ENCODE measurements at regions not wholly inside any gene's neighbourhood (a gene's known extent, or its start where the extent isn't known, plus 50 kb on each side); places are given as distances from the start of the nearest gene placed in this dataset.
"Not testable (repeated sequence)": the region's sequence is repeated elsewhere in the genome, so short reads cannot be mapped to it uniquely, and the experiment has no call there.

GRCh38 chr5:104344809-104345208 lies 782.2 kb upstream of the NUDT12 start:
- no peak for DNase-seq (ENCODE audit: extremely low read depth, low read depth)
- TF ChIP-seq CTCF (IDR thresholded peaks at IDR 0.05; ENCODE audit: low read depth, low read length, missing control alignments), result no peak
- H3K4me3 ChIP-seq (replicated peaks; ENCODE audit: low read depth, low read length), result no peak overlapping the region

GRCh38 chr5:104327801-104328200 lies 765.2 kb upstream of the NUDT12 start:
- TF ChIP-seq CTCF (IDR thresholded peaks at IDR 0.05; ENCODE audit: low read depth, low read length, missing control alignments), result no peak

GRCh38 chr5:104326966-104327365 lies 764.4 kb upstream of the NUDT12 start:
- no peak overlapping the region for H3K4me3 ChIP-seq (replicated peaks; ENCODE audit: low read depth, low read length)
- no peak for DNase-seq (ENCODE audit: extremely low read depth, low read depth)
- no peak for TF ChIP-seq CTCF (IDR thresholded peaks at IDR 0.05; ENCODE audit: low read depth, low read length, missing control alignments)

More at GRCh38 chr5:104327801-104328200, 765.2 kb upstream of the NUDT12 start:
- no peak for DNase-seq (ENCODE audit: extremely low read depth, low read depth)
- no peak overlapping the region for H3K4me3 ChIP-seq (replicated peaks; ENCODE audit: low read depth, low read length)

- DNase-seq (ENCODE audit: extremely low read depth, low read depth), result no peak
- no peak overlapping the region for H3K4me3 ChIP-seq (replicated peaks; ENCODE audit: low read depth, low read length)
- no peak for TF ChIP-seq CTCF (IDR thresholded peaks at IDR 0.05; ENCODE audit: low read depth, low read length, missing control alignments)
Measured at GRCh38 chr5:104325356-104325755, 762.8 kb upstream of the NUDT12 start.

GRCh38 chr5:104316676-104317075 lies 754.1 kb upstream of the NUDT12 start:
- DNase-seq (ENCODE audit: extremely low read depth, low read depth), result peak; percentile 10

GRCh38 chr5:104312481-104312880 lies 749.9 kb upstream of the NUDT12 start:
- DNase-seq (ENCODE audit: extremely low read depth, low read depth), result no peak
- TF ChIP-seq CTCF (IDR thresholded peaks at IDR 0.05; ENCODE audit: low read depth, low read length, missing control alignments), result no peak
- H3K4me3 ChIP-seq (replicated peaks; ENCODE audit: low read depth, low read length), result no peak overlapping the region

More at GRCh38 chr5:104316676-104317075, 754.1 kb upstream of the NUDT12 start:
- not testable (repeated sequence) for H3K4me3 ChIP-seq (replicated peaks; ENCODE audit: low read depth, low read length)

GRCh38 chr5:104305602-104306001 lies 743.0 kb upstream of the NUDT12 start:
- TF ChIP-seq CTCF (IDR thresholded peaks at IDR 0.05; ENCODE audit: low read depth, low read length, missing control alignments), result no peak
- no peak overlapping the region for H3K4me3 ChIP-seq (replicated peaks; ENCODE audit: low read depth, low read length)
- DNase-seq (ENCODE audit: extremely low read depth, low read depth), result no peak

All from HFF-Myc (cell line).